Liver (tissue), 8 donors: ENCODE measurements at regions not wholly inside any gene's neighbourhood (a gene's known extent, or its start where the extent isn't known, plus 50 kb on each side); places are given as distances from the start of the nearest gene placed in this dataset.

Experiments
- DNase-seq: peaks from one replicate; pipeline ENCODE4 v3.0.0-alpha.2; 2017; ENCODE audit warnings: low spot score
- H3K27ac ChIP-seq, 2 donors: one replicate each; pipeline ENCODE4 v1.7.0; 2013; ENCODE audit warnings: inconsistent platforms in 2 of 2, low read length in 2 of 2, control low read depth in 1 of 2, low read depth in 1 of 2, mild to moderate bottlenecking in 1 of 2
- H3K27me3 ChIP-seq, 4 donors: one replicate each; pipeline versions ENCODE4 v1.6.1 to v1.7.0; 2013; ENCODE audit warnings: low read length in 3 of 4, inconsistent platforms in 1 of 4, mild to moderate bottlenecking in 1 of 4, moderate library complexity in 1 of 4; ENCODE audit not compliant: control insufficient read depth in 4 of 4, insufficient read depth in 4 of 4
- H3K36me3 ChIP-seq, 4 donors: one replicate each; pipeline versions ENCODE4 v1.6.1 to v1.7.0; 2013; ENCODE audit warnings: low read length in 3 of 4, mild to moderate bottlenecking in 3 of 4, low read depth in 1 of 4, moderate library complexity in 1 of 4; ENCODE audit not compliant: control insufficient read depth in 4 of 4, insufficient read depth in 3 of 4
- H3K4me1 ChIP-seq, 4 donors: one replicate each; pipeline versions ENCODE4 v1.6.1 to v1.7.0; 2013; ENCODE audit warnings: low read length in 3 of 4, mild to moderate bottlenecking in 3 of 4, moderate library complexity in 1 of 4; ENCODE audit not compliant: control insufficient read depth in 4 of 4, insufficient read depth in 4 of 4
- H3K4me3 ChIP-seq, 3 donors: one replicate each; pipeline versions ENCODE4 v1.6.1 to v1.7.0; 2013; ENCODE audit warnings: low read length in 3 of 3, control low read depth in 1 of 3, low read depth in 1 of 3, mild to moderate bottlenecking in 1 of 3
- H3K9ac ChIP-seq, 2 donors: one replicate each; pipeline ENCODE4 v1.7.0; 2013; ENCODE audit warnings: low read length in 2 of 2, mild to moderate bottlenecking in 2 of 2, moderate library complexity in 2 of 2, control low read depth in 1 of 2, low read depth in 1 of 2
- H3K9me3 ChIP-seq, 4 donors: one replicate each; pipeline versions ENCODE4 v1.6.1 to v1.7.0; 2013; ENCODE audit warnings: low read length in 3 of 4; ENCODE audit not compliant: control insufficient read depth in 4 of 4
- EGR1 ChIP-seq, 2 donors: IDR thresholded peaks; 2 replicates each; pipeline ENCODE4 v1.6.1; 2016 to 2018; ENCODE audit warnings: antibody characterized with exemption in 2 of 2, low read depth in 2 of 2
- FOXA1 ChIP-seq: IDR thresholded peaks from 2 replicates; pipeline ENCODE4 v1.6.1; 2016; ENCODE audit warnings: antibody characterized with exemption
- FOXA2 ChIP-seq: IDR thresholded peaks from 2 replicates; pipeline ENCODE4 v1.6.1; 2016; ENCODE audit warnings: antibody characterized with exemption
- GABPA ChIP-seq, 2 donors: IDR thresholded peaks in 1 of 2; conservative IDR thresholded peaks in 1 of 2; 2 replicates each; pipeline ENCODE4 v1.6.1; 2016; ENCODE audit warnings: antibody characterized with exemption in 2 of 2, mild to moderate bottlenecking in 1 of 2, moderate library complexity in 1 of 2
- HNF4A ChIP-seq, 2 donors: conservative IDR thresholded peaks; 2 replicates each; pipeline ENCODE4 v1.6.1; 2016; ENCODE audit warnings: antibody characterized with exemption in 2 of 2, mild to moderate bottlenecking in 2 of 2
- HNF4G ChIP-seq: IDR thresholded peaks from 2 replicates; pipeline ENCODE4 v1.6.1; 2016; ENCODE audit warnings: antibody characterized with exemption
- JUND ChIP-seq, 2 donors: IDR thresholded peaks; 2 replicates each; pipeline ENCODE4 v1.6.1; 2016; ENCODE audit warnings: antibody characterized with exemption in 2 of 2
- NR2F2 ChIP-seq: IDR thresholded peaks from 2 replicates; pipeline ENCODE4 v1.6.1; 2016; ENCODE audit warnings: antibody characterized with exemption
- RAD21 ChIP-seq, 2 donors: IDR thresholded peaks; 2 replicates each; pipeline ENCODE4 v1.6.1; 2016; ENCODE audit warnings: antibody characterized with exemption in 2 of 2, mild to moderate bottlenecking in 2 of 2
- REST ChIP-seq: IDR thresholded peaks from 2 replicates; pipeline ENCODE4 v1.6.1; 2016; ENCODE audit warnings: antibody characterized with exemption, mild to moderate bottlenecking
- RXRA ChIP-seq, 2 donors: IDR thresholded peaks; 2 replicates each; pipeline ENCODE4 v1.6.1; 2017 to 2018; ENCODE audit warnings: antibody characterized with exemption in 2 of 2, mild to moderate bottlenecking in 1 of 2
- SP1 ChIP-seq: IDR thresholded peaks from 2 replicates; pipeline ENCODE4 v1.6.1; 2018; ENCODE audit warnings: antibody characterized with exemption, mild to moderate bottlenecking
- TAF1 ChIP-seq: conservative IDR thresholded peaks from 2 replicates; pipeline ENCODE4 v1.6.1; 2016; ENCODE audit warnings: antibody characterized with exemption, mild to moderate bottlenecking
- YY1 ChIP-seq: IDR thresholded peaks from 2 replicates; pipeline ENCODE4 v1.6.1; 2016; ENCODE audit warnings: antibody characterized with exemption, mild to moderate bottlenecking
- WGBS: extraction: QIAGEN DNeasy Blood & Tissue Kit; methylation state at CpG from one replicate; pipeline ENCODE4 v1.1.7; 2013; 5-methylcytosine and 5-hydroxymethylcytosine counted together
- TF ChIP-seq, protein P1 (sequence below): IDR thresholded peaks from 2 replicates; pipeline ENCODE4 v1.6.1; 2016; ENCODE audit warnings: antibody characterized with exemption
- TF ChIP-seq, protein P2 (sequence below): IDR thresholded peaks from 2 replicates; pipeline ENCODE4 v1.6.1; 2016; ENCODE audit warnings: antibody characterized with exemption
- TF ChIP-seq, protein P3 (sequence below): IDR thresholded peaks from 2 replicates; pipeline ENCODE4 v1.6.1; 2016; ENCODE audit warnings: antibody characterized with exemption
- TF ChIP-seq, protein P4 (sequence below): fragments of 150-350 bp; IDR thresholded peaks from 2 replicates; pipeline ENCODE4 v1.5.1; 2017; ENCODE audit warnings: improper control_type of control experiment, low read depth, low read length; ENCODE audit not compliant: missing input control
- donor health status: healthy.
- donor health status: healthy.
- donor health status: healthy.
- donor health status: healthy.
- donor health status: healthy.

DNA sequence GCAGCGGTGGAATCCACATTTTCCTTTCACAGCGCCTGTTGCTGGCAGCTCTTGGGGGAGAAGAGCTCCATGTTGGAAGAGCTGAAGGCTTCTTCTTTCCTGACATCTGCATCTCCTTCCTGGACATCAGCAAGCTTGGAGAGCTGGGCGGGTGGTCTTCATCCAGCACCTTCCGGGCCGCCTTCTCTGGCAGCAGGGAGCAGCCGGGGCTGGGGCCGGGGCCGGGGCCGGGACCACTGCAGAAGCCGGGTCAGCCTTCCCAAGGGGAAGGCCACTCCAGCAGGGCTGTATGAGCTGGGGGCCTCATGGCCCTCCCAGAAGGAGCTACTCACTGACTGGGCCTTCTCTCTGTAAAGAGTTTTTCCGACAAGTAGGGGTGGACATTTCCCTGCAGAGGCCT, 787.5 kb downstream of the TLE4 start:
- no peak overlapping the region for H3K27ac ChIP-seq
- whole genome bisulfite sequencing, result 96% methylated on average over 11 of the region's 11 CpGs
- no peak for DNase-seq

More for the DNA sequence above, 787.5 kb downstream of the TLE4 start:
- Histone ChIP-seq H3K4me3 (no peak overlapping the region), H3K27me3 (no peaks in the 10 kb centered on the region), H3K4me1 (no peaks in the 10 kb centered on the region), H3K36me3 (no peaks in the 10 kb centered on the region), H3K9me3 (no peaks in the 10 kb centered on the region), H3K9ac (no peak overlapping the region)
- TF ChIP-seq YY1, result no peak
- TF ChIP-seq NR2F2, result no peak
- no peak for TF ChIP-seq REST
- no peak for TF ChIP-seq SP1
- no peak for TF ChIP-seq FOXA2
- no peak for TF ChIP-seq RAD21 (IDR thresholded peaks at IDR 0.05)
- no peak for TF ChIP-seq GABPA (IDR thresholded peaks at IDR 0.05 in 1 of 2, conservative IDR thresholded peaks at IDR 0.05 in 1 of 2)
- TF ChIP-seq, protein P1, sequence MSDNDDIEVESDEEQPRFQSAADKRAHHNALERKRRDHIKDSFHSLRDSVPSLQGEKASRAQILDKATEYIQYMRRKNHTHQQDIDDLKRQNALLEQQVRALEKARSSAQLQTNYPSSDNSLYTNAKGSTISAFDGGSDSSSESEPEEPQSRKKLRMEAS, result no peak
- no peak for TF ChIP-seq HNF4A (conservative IDR thresholded peaks at IDR 0.05)
- no peak for TF ChIP-seq FOXA1
- no peak for TF ChIP-seq JUND (IDR thresholded peaks at IDR 0.05)
- TF ChIP-seq EGR1 (IDR thresholded peaks at IDR 0.05; ENCODE audit: low read depth in 2 of 2), result no peak
- TF ChIP-seq, protein P2, sequence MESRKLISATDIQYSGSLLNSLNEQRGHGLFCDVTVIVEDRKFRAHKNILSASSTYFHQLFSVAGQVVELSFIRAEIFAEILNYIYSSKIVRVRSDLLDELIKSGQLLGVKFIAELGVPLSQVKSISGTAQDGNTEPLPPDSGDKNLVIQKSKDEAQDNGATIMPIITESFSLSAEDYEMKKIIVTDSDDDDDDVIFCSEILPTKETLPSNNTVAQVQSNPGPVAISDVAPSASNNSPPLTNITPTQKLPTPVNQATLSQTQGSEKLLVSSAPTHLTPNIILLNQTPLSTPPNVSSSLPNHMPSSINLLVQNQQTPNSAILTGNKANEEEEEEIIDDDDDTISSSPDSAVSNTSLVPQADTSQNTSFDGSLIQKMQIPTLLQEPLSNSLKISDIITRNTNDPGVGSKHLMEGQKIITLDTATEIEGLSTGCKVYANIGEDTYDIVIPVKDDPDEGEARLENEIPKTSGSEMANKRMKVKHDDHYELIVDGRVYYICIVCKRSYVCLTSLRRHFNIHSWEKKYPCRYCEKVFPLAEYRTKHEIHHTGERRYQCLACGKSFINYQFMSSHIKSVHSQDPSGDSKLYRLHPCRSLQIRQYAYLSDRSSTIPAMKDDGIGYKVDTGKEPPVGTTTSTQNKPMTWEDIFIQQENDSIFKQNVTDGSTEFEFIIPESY, result no peak
- TF ChIP-seq TAF1, result no peak
- TF ChIP-seq HNF4G, result no peak
- TF ChIP-seq, protein P3, sequence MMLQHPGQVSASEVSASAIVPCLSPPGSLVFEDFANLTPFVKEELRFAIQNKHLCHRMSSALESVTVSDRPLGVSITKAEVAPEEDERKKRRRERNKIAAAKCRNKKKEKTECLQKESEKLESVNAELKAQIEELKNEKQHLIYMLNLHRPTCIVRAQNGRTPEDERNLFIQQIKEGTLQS, result no peak
- TF ChIP-seq, protein P4, sequence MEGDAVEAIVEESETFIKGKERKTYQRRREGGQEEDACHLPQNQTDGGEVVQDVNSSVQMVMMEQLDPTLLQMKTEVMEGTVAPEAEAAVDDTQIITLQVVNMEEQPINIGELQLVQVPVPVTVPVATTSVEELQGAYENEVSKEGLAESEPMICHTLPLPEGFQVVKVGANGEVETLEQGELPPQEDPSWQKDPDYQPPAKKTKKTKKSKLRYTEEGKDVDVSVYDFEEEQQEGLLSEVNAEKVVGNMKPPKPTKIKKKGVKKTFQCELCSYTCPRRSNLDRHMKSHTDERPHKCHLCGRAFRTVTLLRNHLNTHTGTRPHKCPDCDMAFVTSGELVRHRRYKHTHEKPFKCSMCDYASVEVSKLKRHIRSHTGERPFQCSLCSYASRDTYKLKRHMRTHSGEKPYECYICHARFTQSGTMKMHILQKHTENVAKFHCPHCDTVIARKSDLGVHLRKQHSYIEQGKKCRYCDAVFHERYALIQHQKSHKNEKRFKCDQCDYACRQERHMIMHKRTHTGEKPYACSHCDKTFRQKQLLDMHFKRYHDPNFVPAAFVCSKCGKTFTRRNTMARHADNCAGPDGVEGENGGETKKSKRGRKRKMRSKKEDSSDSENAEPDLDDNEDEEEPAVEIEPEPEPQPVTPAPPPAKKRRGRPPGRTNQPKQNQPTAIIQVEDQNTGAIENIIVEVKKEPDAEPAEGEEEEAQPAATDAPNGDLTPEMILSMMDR, result no peak
- no peak for TF ChIP-seq RXRA (IDR thresholded peaks at IDR 0.05)
